ENCODE measurements at regions not wholly inside any gene's neighbourhood (a gene's known extent, or its start where the extent isn't known, plus 50 kb on each side); places are given as distances from the start of the nearest gene placed in this dataset.

DNA sequence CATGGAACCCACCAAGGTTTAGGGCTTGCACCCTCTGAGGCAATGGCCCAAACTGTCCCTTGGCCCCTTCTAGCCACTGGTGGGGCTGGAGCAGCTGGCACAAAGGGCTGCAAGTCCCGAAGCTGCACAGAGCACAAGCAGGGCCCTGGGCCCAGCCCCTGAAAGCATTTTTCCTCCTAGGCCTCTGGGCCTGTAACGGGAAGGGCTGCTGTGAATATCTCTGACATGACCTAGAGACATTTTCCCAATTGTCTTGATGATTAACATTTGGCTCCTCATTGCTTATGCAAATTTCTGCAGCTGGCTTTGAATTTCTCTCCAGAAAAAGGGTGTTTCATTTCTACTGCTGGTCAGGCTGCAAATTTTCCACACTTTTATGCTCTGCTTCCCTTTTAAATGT is 151.5 kb upstream of the CADPS start:
- TF ChIP-seq POLR2A (IDR thresholded peaks at IDR 0.05; ENCODE audit: low read length) (no peak), GATA1 (IDR thresholded peaks at IDR 0.05; ENCODE audit: low read depth, low read length) (no peak)

Data from erythroblast (primary cell).